GM23248 (cell line): ENCODE measurements at regions not wholly inside any gene's neighbourhood (a gene's known extent, or its start where the extent isn't known, plus 50 kb on each side); places are given as distances from the start of the nearest gene placed in this dataset.

Experiments used
- EZH2 ChIP-seq: fragments of 200-600 bp; sonication (generic); IDR thresholded peaks from 2 replicates; pipeline ENCODE4 v1.6.1; 2018; ENCODE audit warnings: antibody characterized with exemption, mild to moderate bottlenecking; ENCODE audit not compliant: insufficient read depth, poor library complexity, severe bottlenecking
- EZH2phosphoT487 ChIP-seq: fragments of 200-600 bp; sonication (generic); IDR thresholded peaks from 2 replicates; pipeline ENCODE4 v1.6.1; 2018; ENCODE audit warnings: antibody characterized with exemption, moderate library complexity, mild to moderate bottlenecking, low read depth; ENCODE audit not compliant: insufficient read depth

DNA sequence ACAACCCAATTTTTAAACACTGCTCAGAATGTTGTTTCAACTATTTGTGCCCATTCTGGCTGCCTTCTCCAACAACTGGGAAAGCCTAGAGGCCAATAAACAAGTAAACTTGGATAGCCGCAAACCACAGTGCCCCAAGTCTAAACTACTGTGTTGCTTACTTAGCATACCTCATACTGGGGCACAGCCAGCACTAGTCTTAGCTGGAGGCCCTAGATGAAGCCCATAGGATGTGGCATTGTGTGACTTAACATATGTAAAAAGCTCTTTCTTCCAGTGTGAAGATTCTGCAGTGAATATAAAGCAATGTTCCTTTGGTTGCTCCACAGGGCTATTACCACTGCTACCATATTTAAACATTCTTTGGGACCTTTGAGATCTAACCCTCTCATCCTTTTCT is 564.3 kb upstream of the NRSN1 start:
- TF ChIP-seq EZH2phosphoT487 (no peak), EZH2 (no peak)
